GM11168 (cell line): ENCODE measurements at regions not wholly inside any gene's neighbourhood (a gene's known extent, or its start where the extent isn't known, plus 50 kb on each side); places are given as distances from the start of the nearest gene placed in this dataset.
"Not testable (repeated sequence)": the region's sequence is repeated elsewhere in the genome, so short reads cannot be mapped to it uniquely, and the experiment has no call there.

Source experiments
- in situ Hi-C: fragments of 300-500 bp; cut with MboI; formaldehyde crosslinking; loops from one replicate; pipeline ENCODE4 v1.12.0; 2022; ENCODE audit warnings: low sequenced_read_pairs; ENCODE audit not compliant: unreplicated experiment

DNA sequence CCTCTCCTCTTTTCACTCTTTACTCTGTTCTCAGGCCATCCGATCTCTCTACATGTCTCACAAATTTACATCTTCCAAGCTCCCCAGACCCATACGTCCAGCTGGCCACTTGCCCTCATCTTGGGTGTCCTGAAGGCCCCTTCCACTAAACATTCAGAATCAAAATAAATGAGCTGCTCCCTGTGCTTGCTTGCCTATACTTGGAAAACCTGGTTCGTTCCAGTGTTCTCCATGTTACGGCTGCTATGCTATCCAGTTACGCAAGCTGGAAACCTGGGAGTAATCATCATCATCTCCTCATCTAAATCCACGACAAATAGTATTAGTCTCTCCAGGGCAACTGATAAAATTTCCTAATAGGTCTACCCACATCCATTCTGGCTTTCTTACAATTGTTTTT is 165.0 kb upstream of the FBXL17 start:
- in situ Hi-C loops: no loop called here

DNA sequence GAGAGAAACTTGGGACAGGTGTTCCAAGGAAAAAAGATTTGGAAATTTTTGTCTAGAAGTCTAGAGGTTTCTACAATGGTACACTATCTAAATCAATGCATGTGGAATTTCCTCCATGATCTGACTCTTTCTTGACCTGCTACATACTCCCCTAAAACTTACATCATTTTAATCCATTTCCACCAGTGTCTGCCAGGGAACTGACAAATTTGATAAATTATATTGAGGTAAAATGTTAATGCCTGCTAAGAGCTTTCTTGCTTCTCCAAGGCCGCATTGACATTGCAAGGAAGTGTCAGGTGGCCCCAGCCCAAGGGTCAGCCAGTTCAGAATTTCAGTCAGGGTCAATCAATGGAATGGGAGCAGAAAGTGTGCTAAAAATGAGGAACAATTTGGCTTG is 163.4 kb upstream of the FBXL17 start:
- in situ Hi-C loops: no loop called here

- in situ Hi-C loops: no loop called here
Observed at GRCh38 chr5:108543486-108543885, 161.6 kb upstream of the FBXL17 start.

DNA sequence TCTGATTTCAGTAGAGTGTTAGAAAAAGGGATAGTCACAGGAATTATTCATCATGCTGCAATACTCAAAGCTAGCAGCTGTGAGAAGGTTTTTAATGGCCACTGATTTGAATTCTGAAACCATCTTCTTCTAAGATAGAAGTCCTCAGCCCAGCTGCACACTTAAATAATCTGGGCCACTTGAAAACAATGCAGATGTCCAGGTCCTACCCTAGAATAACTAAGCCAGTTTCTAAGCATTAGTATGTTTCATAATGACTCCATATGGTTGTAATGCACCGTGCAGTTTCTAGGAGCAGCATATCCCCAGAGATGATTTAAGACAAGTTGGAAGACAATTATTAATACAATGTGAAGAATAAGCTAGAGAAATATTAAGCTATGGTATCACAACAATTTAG is 159.9 kb upstream of the FBXL17 start:
- in situ Hi-C loops: no loop called here

- in situ Hi-C loops: no loop called here
Observed at GRCh38 chr5:108536321-108536720, 154.4 kb upstream of the FBXL17 start.

- in situ Hi-C loops: not testable (repeated sequence)
Observed at GRCh38 chr5:108532129-108532445, 150.2 kb upstream of the FBXL17 start.

DNA sequence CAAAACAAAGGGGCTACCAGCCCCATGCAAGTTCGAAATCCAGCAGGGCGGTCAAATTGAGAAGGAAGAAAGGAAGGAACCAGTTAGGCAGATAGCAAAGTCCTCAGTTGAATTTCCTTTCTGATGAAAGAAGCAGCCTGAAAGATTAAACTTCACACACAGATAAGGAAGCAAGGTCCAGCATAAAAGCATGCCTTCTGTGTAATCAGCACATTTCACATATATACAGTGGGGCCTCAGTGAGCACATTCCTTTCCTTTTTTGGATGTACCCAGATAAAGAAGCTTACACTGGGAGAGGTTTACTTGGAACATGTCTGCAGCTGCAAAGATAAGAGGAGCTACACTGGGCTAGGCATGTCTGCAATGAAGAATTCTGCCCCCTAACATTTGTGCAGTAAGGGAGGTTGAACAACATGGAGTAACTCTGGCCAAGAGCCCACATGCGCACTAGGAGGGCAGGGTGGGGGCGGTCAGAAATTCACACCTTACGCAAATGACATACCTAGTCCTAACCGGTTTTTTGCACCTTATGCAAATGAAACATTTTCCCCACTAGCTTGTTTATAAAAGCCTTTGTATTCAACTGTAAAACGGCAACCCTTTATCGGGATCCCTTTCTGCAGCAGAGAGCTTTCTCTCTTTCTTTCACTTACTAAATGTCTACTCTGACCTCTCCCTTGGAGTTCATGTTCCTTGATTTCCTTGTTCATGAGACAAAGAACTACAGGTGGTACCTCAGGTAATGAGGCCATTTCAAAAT is 149.7 kb upstream of the FBXL17 start:
- in situ Hi-C loops: no loop called here

- in situ Hi-C loops: no loop called here
Observed at GRCh38 chr5:108530706-108531105, 148.8 kb upstream of the FBXL17 start.

DNA sequence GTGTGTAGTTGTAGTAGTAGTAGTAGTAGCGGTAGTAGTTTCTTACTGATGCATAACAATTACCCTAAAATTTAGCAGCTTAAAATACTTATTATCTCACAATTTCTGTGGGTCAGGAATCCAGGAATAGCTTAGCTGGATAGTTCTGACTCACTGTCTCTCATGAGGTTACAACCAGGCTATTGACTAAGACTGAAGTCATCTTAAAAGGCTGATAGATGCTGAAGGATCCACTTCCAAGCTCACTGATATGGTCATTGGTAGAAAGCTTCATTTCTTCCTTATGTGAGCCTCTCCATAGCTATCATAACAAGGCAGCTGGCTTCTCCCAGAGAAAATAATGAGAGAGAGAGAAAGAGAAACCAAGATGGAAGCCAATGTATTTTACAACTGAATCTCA is 147.5 kb upstream of the FBXL17 start:
- in situ Hi-C loops: no loop called here

DNA sequence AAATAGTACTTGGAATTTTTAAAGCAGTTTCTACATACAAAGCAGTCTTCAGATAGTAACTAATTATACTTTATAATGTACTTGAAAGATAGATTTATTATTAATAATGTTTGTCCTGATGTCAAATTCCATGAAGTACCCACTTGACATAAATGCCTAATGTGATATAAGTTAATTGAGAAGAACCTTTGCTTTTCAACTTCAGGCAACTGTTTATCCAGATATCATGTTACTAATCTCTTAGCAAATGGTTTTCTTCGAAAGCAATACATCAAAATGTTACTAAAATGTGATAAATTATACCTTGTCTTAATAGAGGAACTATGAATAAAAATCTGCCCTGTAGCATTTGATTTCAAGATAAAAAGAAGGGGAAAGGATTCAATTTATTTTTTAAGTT is 146.8 kb upstream of the FBXL17 start:
- in situ Hi-C loops: no loop called here

GRCh38 chr5:108524564-108524963 is 142.7 kb upstream of the FBXL17 start:
- in situ Hi-C loops: no loop called here

DNA sequence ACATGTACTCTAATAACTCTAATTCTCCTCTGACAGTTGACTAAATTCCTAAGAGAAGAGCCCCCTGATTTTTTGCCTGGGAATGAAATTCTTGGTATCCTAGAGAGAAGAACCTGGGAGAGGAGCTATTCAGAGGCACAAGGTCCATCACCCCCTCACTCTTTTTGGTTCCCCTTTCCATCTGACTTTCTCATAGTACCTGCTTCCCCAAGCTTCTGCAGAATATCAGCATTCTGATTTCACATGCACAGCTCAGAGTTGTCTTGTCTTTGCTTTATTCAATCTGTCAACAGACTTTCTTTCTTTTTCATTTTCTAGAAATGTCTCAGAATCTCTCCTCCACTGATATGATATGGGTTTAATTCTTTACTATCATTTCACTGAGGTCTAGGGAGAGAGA is 141.5 kb upstream of the FBXL17 start:
- in situ Hi-C loops: no loop called here

- in situ Hi-C loops: no loop called here
Observed at GRCh38 chr5:108521841-108522506, 140.1 kb upstream of the FBXL17 start.

DNA sequence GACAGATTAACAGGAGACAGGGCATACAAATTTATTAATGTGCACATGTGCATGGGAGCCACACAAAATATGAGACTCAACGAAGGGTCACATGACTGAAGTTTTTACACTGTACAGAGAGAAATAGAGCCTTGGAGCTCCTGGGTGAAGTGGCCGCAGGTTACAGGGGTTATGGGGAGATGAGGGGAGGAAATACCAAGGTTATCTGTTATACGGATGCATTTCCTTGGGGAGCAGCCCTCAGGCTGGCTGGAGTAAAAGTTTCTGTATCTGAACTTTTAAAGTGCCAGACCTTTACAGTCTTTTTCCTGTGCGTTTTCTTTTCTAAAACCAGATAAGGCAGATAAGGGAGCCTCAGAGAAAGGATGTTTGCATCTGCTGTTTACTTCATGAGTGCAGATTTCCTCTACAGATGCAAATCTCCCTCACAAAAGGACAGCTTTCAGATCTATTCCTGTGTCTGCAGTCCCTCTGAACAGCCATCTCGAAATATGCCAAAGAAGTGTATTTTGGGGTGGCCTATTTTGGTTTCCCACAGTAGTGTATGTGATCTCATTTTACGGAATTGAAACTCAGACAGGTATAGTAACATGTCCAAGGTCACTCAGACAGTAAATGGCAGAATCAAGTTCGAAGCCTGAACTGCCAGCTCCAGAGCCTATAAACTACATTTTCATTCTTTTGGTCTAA is 139.3 kb upstream of the FBXL17 start:
- in situ Hi-C loops: no loop called here

- in situ Hi-C loops: no loop called here
Observed at GRCh38 chr5:108516785-108517184, 134.9 kb upstream of the FBXL17 start.

GRCh38 chr5:108515517-108516105 is 133.7 kb upstream of the FBXL17 start:
- in situ Hi-C loops: no loop called here

DNA sequence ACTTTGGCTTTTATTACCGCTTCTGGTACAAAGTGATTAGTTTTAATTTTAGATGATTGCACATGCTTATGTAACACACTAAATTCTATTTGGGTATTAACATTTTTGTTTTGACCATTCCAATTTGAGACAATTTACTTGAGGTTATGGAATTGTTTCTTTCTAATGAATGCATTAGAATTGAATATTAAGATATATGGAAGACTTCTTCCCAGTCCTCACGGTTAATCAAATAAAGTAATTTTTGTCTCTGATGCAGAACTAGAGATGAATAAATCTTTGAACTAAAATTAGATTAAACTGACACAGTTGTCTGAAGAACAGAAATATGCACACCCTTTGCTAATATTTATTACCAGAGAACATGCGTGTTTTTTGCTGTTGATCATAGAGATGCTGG is 127.1 kb upstream of the FBXL17 start:
- in situ Hi-C loops: no loop called here

- in situ Hi-C loops: no loop called here
Observed at GRCh38 chr5:108507631-108508030, 125.7 kb upstream of the FBXL17 start.

DNA sequence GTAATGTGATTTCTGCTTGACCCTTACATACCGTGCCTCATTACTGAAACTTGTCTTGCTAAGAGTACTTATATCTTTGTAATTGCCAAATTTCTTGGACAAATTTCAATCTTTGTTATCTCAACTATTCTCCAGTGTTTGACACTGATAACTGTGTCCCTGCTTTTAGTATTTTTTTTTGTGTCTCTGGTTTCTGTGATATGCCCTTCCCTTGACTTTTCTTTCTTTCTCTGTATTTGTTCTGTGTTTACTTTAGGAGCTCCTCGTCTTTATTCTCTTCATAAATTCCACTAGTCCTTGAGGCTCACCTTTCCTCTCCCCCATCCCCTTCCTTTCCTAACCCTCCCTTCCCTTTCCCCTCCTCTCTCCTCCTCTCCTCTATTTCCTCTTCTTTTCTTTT is 123.7 kb upstream of the FBXL17 start:
- in situ Hi-C loops: no loop called here

DNA sequence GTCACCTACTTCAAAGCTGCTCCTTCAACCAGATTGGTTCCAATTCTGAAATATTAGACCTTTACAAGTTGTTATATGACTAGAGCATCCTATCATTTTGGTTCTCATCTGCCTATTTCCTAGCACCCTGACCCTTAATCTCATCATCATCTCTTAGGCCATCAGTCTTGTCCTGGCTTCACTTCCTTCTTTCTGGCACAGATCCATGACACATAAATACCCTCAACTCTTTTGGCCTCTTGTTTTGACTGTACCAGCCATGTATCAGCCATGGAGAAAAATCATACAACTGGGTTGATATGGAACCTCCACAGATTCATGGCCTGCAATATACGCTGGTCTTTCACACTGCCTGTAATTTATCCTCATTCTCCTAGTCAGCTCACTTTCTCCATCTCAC is 123.1 kb upstream of the FBXL17 start:
- in situ Hi-C loops: no loop called here

DNA sequence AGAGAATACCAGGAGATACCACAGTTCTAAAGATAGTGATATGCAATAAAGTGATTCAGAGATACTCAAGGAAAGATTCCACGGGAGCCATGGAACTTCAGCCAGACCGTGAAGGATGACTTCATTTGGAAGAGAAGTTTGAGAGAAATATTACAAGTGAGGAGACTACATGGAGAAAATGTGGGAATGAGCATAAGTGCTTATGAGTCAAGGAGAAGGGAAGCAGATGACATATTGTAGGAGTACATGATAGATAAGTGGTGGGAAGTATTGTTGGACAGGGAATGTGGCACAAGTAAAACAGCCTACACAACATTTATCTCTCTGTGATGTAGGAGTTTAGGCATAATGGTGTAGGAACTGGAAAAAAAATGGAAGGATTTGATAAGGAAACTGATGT is 122.1 kb upstream of the FBXL17 start:
- in situ Hi-C loops: no loop called here
